ENCODE measurements at regions not wholly inside any gene's neighbourhood (a gene's known extent, or its start where the extent isn't known, plus 50 kb on each side); places are given as distances from the start of the nearest gene placed in this dataset.

DNA sequence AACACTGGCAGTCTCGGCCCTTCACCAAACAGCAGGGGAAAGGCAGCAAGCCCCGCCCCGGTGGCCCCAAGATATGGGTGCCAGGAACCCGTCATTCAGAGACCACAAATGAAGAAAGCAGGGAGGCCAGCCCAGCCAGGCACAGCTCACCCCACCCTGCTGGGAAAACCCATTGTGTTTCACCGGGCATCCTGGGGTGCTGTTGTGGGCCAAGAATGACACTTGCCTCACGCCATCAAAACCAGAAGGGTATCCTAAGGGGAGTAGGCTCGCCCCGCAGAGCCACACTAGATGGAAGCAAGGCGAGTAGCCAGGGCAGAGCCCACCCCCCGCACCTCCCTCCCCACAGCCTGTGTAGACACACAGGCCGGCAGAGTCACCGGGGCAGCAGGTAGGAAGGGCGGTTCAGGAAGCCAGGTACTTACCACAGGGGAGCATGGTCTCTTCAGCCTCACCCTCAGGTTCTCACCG is 72.5 kb upstream of the KCNMA1 start:
- TF ChIP-seq, protein P1, sequence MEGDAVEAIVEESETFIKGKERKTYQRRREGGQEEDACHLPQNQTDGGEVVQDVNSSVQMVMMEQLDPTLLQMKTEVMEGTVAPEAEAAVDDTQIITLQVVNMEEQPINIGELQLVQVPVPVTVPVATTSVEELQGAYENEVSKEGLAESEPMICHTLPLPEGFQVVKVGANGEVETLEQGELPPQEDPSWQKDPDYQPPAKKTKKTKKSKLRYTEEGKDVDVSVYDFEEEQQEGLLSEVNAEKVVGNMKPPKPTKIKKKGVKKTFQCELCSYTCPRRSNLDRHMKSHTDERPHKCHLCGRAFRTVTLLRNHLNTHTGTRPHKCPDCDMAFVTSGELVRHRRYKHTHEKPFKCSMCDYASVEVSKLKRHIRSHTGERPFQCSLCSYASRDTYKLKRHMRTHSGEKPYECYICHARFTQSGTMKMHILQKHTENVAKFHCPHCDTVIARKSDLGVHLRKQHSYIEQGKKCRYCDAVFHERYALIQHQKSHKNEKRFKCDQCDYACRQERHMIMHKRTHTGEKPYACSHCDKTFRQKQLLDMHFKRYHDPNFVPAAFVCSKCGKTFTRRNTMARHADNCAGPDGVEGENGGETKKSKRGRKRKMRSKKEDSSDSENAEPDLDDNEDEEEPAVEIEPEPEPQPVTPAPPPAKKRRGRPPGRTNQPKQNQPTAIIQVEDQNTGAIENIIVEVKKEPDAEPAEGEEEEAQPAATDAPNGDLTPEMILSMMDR (IDR thresholded peaks at IDR 0.05): no peak
- no peak for TF ChIP-seq POLR2A (IDR thresholded peaks at IDR 0.05)
- no peak for TF ChIP-seq POLR2AphosphoS5 (IDR thresholded peaks at IDR 0.05)
